Immature natural killer cell (primary cell): ENCODE measurements at regions not wholly inside any gene's neighbourhood (a gene's known extent, or its start where the extent isn't known, plus 50 kb on each side); places are given as distances from the start of the nearest gene placed in this dataset.

Source experiments
- DNase-seq, 3 donors: peaks; one replicate each; pipeline ENCODE4 v3.0.0; 2022; ENCODE audit warnings: mixed read lengths in 1 of 3
- H3K27ac Mint-ChIP-seq, 6 donors: one replicate each; pipeline ENCODE4 v1.8.0; 2020; ENCODE audit warnings: mixed read lengths in 6 of 6, mild to moderate bottlenecking in 5 of 6, inconsistent platforms in 4 of 6, moderate library complexity in 3 of 6
- H3K27me3 Mint-ChIP-seq, 3 donors: one replicate each; pipeline ENCODE4 v1.8.0; 2020 to 2021; ENCODE audit warnings: low read depth in 3 of 3, mild to moderate bottlenecking in 3 of 3, mixed read lengths in 3 of 3, moderate library complexity in 3 of 3, inconsistent platforms in 1 of 3
- H3K36me3 Mint-ChIP-seq, 3 donors: one replicate each; pipeline ENCODE4 v1.8.0; 2020; ENCODE audit warnings: mixed read lengths in 3 of 3, inconsistent platforms in 2 of 3, mild to moderate bottlenecking in 2 of 3
- H3K4me1 Mint-ChIP-seq, 2 donors: one replicate each; pipeline ENCODE4 v1.8.0; 2020; ENCODE audit warnings: inconsistent platforms in 2 of 2, mild to moderate bottlenecking in 2 of 2, mixed read lengths in 2 of 2, moderate library complexity in 1 of 2
- H3K4me3 Mint-ChIP-seq, 5 donors: one replicate each; pipeline ENCODE4 v1.8.0; 2020; ENCODE audit warnings: mild to moderate bottlenecking in 5 of 5, mixed read lengths in 5 of 5, inconsistent platforms in 3 of 5, moderate library complexity in 3 of 5
- H3K9me3 Mint-ChIP-seq, 6 donors: one replicate each; pipeline ENCODE4 v1.8.0; 2020; ENCODE audit warnings: mild to moderate bottlenecking in 6 of 6, mixed read lengths in 6 of 6, inconsistent platforms in 4 of 6, moderate library complexity in 3 of 6

GRCh38 chr10:44238212-44238611, 146.7 kb downstream of the CXCL12 start:
- peaks cover 2 to 6% (median 3%) of the 10 kb centered on the region in 3 donors for H3K27me3 Mint-ChIP-seq
- no peak for DNase-seq
- no peak overlapping the region for H3K4me3 Mint-ChIP-seq
- no peaks in the 10 kb centered on the region for H3K4me1 Mint-ChIP-seq
- H3K36me3 Mint-ChIP-seq: no peaks in the 10 kb centered on the region
- H3K27ac Mint-ChIP-seq: no peak overlapping the region
- peaks cover 0 to 6% (median 1%) of the 10 kb centered on the region in 6 donors for H3K9me3 Mint-ChIP-seq

- H3K36me3 Mint-ChIP-seq: no peaks in the 10 kb centered on the region
- peaks cover 1 to 6% (median 2%) of the 10 kb centered on the region in 3 donors for H3K27me3 Mint-ChIP-seq
- no peak overlapping the region for H3K27ac Mint-ChIP-seq
- no peaks in the 10 kb centered on the region for H3K4me1 Mint-ChIP-seq
- H3K4me3 Mint-ChIP-seq: no peak overlapping the region
- DNase-seq: no peak
- H3K9me3 Mint-ChIP-seq: peaks cover 0 to 4% (median 0%) of the 10 kb centered on the region in 6 donors
Measured at GRCh38 chr10:44237364-44238049, 147.4 kb downstream of the CXCL12 start.

DNA sequence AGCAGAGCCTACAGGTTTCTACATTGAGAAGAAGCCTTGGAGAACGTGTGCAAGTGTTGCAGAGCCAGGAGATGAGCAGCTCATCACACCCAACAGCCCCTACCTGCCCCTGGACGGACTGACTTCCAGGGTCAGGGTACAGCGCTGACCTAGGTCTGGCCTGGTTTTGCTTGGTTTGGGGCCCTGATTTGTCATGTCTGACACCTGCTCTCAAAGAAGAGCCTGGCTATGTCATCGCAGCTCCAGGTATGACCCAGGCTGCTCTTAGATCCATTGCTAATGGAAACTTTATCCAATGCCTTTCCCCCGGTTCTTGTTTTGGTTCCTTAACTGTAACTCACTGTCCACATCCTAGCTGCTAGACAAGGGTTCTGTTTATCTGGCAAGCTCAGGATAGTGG, 149.5 kb downstream of the CXCL12 start:
- no peak overlapping the region for H3K4me3 Mint-ChIP-seq
- no peak for DNase-seq
- H3K9me3 Mint-ChIP-seq: peaks cover 0 to 4% (median 0%) of the 10 kb centered on the region in 6 donors

GRCh38 chr10:44234483-44234875, 150.4 kb downstream of the CXCL12 start:
- H3K4me3 Mint-ChIP-seq: no peak overlapping the region
- H3K27me3 Mint-ChIP-seq: peaks cover 2 to 7% (median 6%) of the 10 kb centered on the region in 3 donors
- no peaks in the 10 kb centered on the region for H3K4me1 Mint-ChIP-seq
- H3K36me3 Mint-ChIP-seq: no peaks in the 10 kb centered on the region
- H3K9me3 Mint-ChIP-seq: peaks cover 0 to 3% (median 0%) of the 10 kb centered on the region in 6 donors
- no peak overlapping the region for H3K27ac Mint-ChIP-seq
- no peak for DNase-seq

More for the DNA sequence above, 149.5 kb downstream of the CXCL12 start:
- peaks cover 2 to 7% (median 6%) of the 10 kb centered on the region in 3 donors for H3K27me3 Mint-ChIP-seq
- H3K4me1 Mint-ChIP-seq: no peaks in the 10 kb centered on the region
- no peaks in the 10 kb centered on the region for H3K36me3 Mint-ChIP-seq
- no peak overlapping the region for H3K27ac Mint-ChIP-seq

- no peaks in the 10 kb centered on the region for H3K4me1 Mint-ChIP-seq
- H3K36me3 Mint-ChIP-seq: no peaks in the 10 kb centered on the region
- no peak for DNase-seq
- no peak overlapping the region for H3K27ac Mint-ChIP-seq
- H3K4me3 Mint-ChIP-seq: no peak overlapping the region
- H3K27me3 Mint-ChIP-seq: peaks cover 2 to 7% (median 2%) of the 10 kb centered on the region in 3 donors
- H3K9me3 Mint-ChIP-seq: no peaks in the 10 kb centered on the region
Measured at GRCh38 chr10:44233561-44234482, 151.1 kb downstream of the CXCL12 start.

DNA sequence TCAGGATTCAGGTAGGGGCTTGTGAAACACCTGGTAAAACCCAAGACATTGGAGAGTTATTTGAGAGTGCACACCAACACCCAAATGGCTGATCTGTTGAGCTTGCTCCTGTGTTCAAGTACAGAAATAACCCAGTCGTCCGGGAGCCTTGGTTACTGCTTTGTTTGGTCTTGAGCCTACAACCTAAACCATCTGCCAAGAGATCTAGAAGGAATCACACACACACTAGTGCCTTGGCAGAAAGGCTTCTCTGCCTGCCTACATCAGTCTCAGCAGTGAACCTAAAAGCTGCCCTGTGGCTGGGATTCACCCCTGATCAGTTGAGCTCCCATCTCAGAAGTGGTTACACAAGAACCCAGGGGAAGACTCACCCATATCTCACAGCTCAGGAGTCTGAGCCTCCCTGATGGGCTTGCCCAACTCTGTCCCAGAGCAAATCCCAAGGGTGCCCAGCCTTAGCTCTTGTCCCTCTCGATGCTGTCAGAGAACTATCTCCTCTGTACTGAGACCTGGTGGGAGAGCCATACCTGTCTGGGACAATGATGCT, 167.6 kb downstream of the CXCL12 start:
- Mint-ChIP-seq H3K9me3 (peaks cover 0 to 10% (median 2%) of the 10 kb centered on the region in 6 donors), H3K4me3 (no peak overlapping the region), H3K27ac (no peak overlapping the region), H3K36me3 (peaks cover 0 to 4% (median 0%) of the 10 kb centered on the region in 3 donors), H3K27me3 (peaks cover 7 to 14% (median 10%) of the 10 kb centered on the region in 3 donors), H3K4me1 (no peaks in the 10 kb centered on the region)
- no peak for DNase-seq

GRCh38 chr10:44216073-44216472, 168.8 kb downstream of the CXCL12 start:
- H3K4me3 Mint-ChIP-seq: no peak overlapping the region
- no peak for DNase-seq
- H3K27ac Mint-ChIP-seq: no peak overlapping the region
- H3K9me3 Mint-ChIP-seq: peaks cover 0 to 8% (median 2%) of the 10 kb centered on the region in 6 donors
- H3K27me3 Mint-ChIP-seq: peaks cover 7 to 14% (median 10%) of the 10 kb centered on the region in 3 donors
- H3K4me1 Mint-ChIP-seq: no peaks in the 10 kb centered on the region
- H3K36me3 Mint-ChIP-seq: peaks cover 0 to 4% (median 0%) of the 10 kb centered on the region in 3 donors

GRCh38 chr10:44209811-44210210, 175.1 kb downstream of the CXCL12 start:
- H3K4me1 Mint-ChIP-seq: no peaks in the 10 kb centered on the region
- peaks cover 0 to 10% (median 0%) of the 10 kb centered on the region in 6 donors for H3K9me3 Mint-ChIP-seq
- H3K27ac Mint-ChIP-seq: no peak overlapping the region
- H3K4me3 Mint-ChIP-seq: no peak overlapping the region
- no peak for DNase-seq
- H3K27me3 Mint-ChIP-seq: peaks cover 2 to 7% (median 4%) of the 10 kb centered on the region in 3 donors
- peaks cover 0 to 4% (median 0%) of the 10 kb centered on the region in 3 donors for H3K36me3 Mint-ChIP-seq

GRCh38 chr10:44207160-44207559, 177.7 kb downstream of the CXCL12 start:
- no peaks in the 10 kb centered on the region for H3K4me1 Mint-ChIP-seq
- H3K4me3 Mint-ChIP-seq: no peak overlapping the region
- H3K27me3 Mint-ChIP-seq: peaks cover 0 to 5% (median 3%) of the 10 kb centered on the region in 3 donors
- no peaks in the 10 kb centered on the region for H3K36me3 Mint-ChIP-seq
- no peak overlapping the region for H3K27ac Mint-ChIP-seq
- DNase-seq: no peak
- H3K9me3 Mint-ChIP-seq: peaks cover 0 to 5% (median 0%) of the 10 kb centered on the region in 6 donors

GRCh38 chr10:44206127-44206818, 178.6 kb downstream of the CXCL12 start:
- no peaks in the 10 kb centered on the region for H3K4me1 Mint-ChIP-seq
- H3K36me3 Mint-ChIP-seq: no peaks in the 10 kb centered on the region
- no peak overlapping the region for H3K4me3 Mint-ChIP-seq
- peaks cover 0 to 5% (median 0%) of the 10 kb centered on the region in 6 donors for H3K9me3 Mint-ChIP-seq
- H3K27me3 Mint-ChIP-seq: peaks cover 0 to 5% (median 4%) of the 10 kb centered on the region in 3 donors
- H3K27ac Mint-ChIP-seq: no peak overlapping the region
- no peak for DNase-seq

DNA sequence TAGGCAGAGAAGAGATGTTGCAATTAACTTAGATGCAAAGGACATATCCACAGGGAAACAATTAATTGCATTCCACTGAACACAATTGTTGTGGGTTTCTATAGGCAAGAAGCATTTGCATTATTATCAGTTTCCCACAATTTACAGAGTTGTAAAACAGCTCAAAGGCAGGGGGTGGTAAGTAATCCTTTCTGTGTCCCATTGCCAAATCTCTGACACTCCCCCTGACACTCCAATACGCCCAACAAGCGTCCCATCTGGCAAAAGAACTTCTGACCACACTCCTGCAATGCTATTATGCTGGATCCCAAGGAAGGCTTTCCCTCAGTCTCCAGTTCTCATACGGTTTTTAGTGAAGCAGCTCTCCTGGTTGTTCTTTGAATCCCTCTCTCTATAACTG, 179.8 kb downstream of the CXCL12 start:
- H3K4me3 Mint-ChIP-seq: no peak overlapping the region
- peaks cover 0 to 4% (median 0%) of the 10 kb centered on the region in 6 donors for H3K9me3 Mint-ChIP-seq
- H3K27me3 Mint-ChIP-seq: peaks cover 0 to 7% (median 5%) of the 10 kb centered on the region in 3 donors
- H3K27ac Mint-ChIP-seq: no peak overlapping the region
- H3K4me1 Mint-ChIP-seq: no peaks in the 10 kb centered on the region
- H3K36me3 Mint-ChIP-seq: peaks cover 0 to 4% (median 0%) of the 10 kb centered on the region in 3 donors
- DNase-seq: no peak

DNA sequence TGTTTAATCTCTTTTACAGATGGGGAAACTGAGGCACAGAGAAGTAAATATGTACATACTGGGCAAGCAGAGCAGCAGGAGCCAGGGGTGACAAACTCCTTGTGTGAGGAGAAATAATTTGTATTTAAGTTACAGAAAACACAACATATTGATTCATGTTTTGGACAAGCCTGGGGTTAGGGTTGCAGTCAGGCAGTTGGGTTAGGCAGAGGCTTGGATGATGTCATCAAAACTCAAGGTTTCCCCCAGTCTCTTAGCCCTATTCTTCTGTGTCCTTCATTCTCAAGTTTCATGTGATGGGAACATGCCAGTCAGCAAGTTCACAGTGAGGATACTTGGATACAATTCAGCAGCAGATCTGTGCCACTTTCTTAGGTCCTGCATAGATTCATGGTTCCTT, 181.4 kb downstream of the CXCL12 start:
- Mint-ChIP-seq H3K27me3 (peaks cover 0 to 7% (median 5%) of the 10 kb centered on the region in 3 donors), H3K27ac (no peak overlapping the region), H3K4me1 (no peaks in the 10 kb centered on the region), H3K36me3 (peaks cover 0 to 4% (median 0%) of the 10 kb centered on the region in 3 donors), H3K9me3 (peaks cover 0 to 4% (median 0%) of the 10 kb centered on the region in 6 donors), H3K4me3 (no peak overlapping the region)
- no peak for DNase-seq

DNA sequence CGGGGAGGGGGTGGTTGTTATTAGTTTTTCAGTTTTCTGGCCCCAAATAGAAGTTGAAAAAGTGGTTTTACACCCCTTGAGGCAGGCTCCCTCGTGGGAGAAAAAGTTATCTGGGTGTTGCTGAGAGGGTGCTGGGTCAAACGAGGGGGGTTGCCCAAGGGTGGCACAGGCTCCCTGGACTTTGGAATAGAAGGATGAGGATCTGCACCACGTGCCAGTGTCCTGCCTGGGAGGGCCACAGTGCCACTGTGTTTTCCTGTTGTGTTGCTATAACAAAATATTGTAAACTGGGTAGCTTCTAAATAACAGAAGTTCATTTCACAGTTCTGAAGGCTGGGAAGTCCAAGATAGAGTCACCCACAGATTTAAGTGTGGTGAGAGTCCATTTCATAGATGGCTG, 181.9 kb downstream of the CXCL12 start:
- Mint-ChIP-seq H3K4me3 (no peak overlapping the region), H3K9me3 (peaks cover 0 to 4% (median 0%) of the 10 kb centered on the region in 6 donors), H3K36me3 (peaks cover 0 to 4% (median 0%) of the 10 kb centered on the region in 3 donors), H3K27ac (no peak overlapping the region), H3K27me3 (peaks cover 0 to 7% (median 5%) of the 10 kb centered on the region in 3 donors), H3K4me1 (no peaks in the 10 kb centered on the region)
- no peak for DNase-seq
